GM21825 (cell line): ENCODE measurements at regions not wholly inside any gene's neighbourhood (a gene's known extent, or its start where the extent isn't known, plus 50 kb on each side); places are given as distances from the start of the nearest gene placed in this dataset.
"Not testable (repeated sequence)": the region's sequence is repeated elsewhere in the genome, so short reads cannot be mapped to it uniquely, and the experiment has no call there.

Experiments used
- ATAC-seq: cut with Tn5 transposase; IDR thresholded peaks from one replicate; pipeline ENCODE4 v1.9.1; 2021; ENCODE audit warnings: mild to moderate bottlenecking, moderate library complexity; ENCODE audit not compliant: unreplicated experiment

DNA sequence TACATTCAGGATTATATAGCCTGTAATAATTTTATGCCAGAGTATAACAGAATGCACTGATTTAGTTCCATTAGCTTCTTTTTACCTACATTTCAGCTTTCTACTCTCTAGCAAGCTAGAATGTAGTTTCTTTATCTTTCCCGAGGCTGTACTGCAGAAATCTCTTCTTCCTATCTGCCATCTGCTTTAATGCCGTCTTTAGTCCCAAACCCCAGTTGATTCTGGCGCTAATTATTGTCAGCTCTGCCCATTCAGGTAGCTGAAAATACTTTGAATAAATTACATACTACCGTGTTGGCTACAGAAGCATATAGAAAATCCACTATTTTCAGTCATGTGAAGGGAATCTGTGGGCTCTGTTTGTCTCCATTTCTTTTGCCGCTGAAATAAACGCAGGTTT lies 706.7 kb downstream of the NTRK3 start:
- ATAC-seq = no peak

DNA sequence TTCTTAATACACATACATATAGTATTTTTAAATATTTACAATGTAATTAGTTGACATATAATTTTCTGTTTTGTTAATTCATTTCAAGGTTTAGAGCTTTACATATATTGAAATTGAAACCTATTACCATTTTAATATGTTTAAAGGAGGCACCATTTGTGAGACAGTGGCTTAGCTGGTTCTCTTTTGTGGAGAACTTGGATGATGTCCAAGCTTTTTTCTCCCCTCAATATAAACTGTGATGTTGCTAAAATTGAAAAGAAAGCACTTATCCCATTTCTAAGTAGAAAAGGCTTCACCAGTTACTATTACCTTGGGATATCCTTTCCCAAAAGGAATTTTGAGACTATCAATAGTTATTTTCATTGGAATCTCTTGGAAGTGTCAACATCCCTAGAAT lies 707.2 kb downstream of the NTRK3 start:
- ATAC-seq = no peak

DNA sequence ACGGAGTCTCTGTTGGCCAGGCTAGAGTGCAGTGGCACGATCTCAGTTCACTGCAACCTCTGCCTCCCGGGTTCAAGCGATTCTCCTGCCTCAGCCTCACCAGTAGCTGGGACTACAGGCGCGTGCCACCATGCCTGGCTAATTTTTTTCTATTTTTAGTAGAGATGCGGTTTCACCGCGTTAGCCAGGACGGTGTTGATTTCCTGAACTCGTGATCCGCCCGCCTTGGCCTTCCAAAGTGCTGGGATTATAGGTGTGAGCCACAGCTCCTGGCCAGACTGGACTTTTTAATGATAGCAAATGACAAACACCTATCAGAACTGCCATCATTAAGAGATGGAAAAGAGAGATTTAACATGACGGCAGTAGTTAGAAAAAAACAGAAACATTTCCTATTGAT lies 707.9 kb downstream of the NTRK3 start:
- not testable (repeated sequence) for ATAC-seq

DNA sequence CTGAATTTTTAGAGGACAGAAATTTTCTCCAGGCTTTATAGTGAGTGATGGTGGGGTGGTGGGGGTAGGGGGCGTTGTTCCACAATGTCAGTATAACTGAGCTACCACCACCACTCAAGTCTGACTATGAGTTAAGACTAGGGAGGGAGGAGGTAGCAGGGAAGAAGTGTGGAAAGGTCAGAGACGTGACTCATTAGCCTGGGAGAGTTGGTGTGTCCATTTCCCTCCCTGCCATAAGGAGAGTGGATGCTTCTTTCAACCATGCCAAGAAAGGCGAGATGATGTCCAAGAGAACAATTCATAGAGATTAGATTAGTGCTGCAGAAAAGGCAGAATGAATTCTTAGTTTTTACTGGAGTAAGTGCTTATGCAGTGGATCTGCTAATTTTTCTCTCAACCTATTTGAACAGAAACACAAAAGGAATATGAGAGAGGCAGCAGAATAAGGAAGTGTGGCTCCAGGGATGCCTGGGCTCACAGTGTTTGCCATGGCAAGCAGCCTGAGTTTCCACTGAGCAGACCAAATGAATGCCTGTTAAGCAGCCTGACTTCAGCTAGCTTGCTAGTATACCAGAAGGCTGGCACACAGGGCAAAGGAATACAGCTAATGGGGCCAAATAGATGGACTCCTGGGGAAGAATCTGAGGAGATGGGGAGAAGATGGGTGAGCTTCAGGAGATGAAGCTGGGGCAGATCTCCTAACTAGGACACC lies 708.9 kb downstream of the NTRK3 start:
- no peak for ATAC-seq

DNA sequence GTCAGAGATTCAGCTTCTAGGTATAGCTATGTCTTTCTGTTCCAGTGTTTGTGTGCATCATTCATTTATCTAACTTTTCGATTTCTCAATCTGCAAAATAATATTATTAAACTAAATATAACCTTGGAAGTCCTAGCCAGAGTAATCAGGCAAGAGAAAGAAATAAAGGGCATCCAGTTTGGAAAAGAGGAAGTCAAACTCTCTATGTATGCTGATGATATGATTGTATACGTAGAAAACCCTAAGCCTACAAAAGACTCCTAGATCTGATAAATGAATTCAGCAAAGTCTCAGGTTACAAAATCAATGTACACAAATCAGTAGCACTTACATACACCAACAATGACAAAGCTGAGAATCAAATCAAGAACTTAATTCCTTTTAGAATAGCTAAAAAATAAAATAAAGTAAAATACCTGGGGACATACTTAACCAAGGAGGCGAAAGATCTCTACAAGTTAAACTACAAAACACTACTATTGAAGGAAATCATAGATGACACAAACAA lies 718.2 kb downstream of the NTRK3 start:
- no peak for ATAC-seq

DNA sequence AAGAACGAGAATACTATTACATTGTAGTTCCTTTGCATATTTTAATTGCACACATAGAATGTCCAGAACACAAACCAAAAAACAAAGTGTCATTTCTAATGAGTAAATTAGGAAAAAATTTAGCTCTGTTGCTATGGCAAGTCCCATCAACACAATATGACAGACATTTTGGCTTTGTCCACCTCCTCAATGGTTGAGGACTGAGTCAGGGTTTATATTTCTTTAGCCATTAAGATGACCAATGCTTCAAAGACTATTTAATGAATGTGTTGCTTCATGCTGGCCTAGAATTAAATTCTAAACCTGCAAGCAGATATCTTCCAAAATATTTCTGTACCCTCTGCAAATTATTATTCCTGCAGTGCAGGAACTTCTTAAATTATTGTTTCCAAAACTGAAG lies 719.2 kb downstream of the NTRK3 start:
- no peak for ATAC-seq

DNA sequence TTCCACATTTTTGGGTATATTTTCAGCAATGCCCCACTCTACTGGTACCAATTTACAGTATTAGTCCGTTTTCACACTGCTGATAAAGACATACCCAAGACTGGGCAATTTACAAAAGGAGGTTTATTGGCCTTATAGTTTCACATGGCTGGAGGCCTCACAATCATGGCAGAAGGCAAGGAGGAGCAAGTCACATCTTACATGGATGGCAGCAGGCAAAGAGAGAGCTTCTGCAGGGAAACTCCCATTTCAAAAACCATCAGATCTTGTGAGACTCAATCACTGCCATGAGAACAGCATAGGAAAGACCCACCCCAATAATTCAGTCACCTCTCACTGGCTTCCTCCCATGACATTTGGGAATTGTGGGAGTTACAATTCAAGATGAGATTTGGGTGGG lies 722.9 kb downstream of the NTRK3 start:
- not testable (repeated sequence) for ATAC-seq

DNA sequence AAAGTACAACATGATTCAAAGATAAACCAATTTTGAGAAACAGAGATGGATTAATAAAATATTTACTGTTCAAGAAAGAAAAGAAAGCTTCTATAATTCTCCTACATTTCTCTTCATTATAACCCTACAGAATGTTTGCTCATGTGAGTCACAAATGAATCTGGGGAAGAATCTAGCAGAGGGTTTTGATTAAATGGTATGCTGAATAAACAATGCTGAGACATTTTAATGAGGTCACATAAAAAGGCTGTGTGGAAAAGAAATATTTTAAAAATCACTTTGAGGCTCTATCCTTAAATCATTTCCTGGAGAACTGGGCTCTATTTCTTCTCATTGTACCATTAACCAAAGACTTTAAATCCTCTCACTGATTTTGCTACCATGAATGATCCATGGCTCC lies 727.7 kb downstream of the NTRK3 start:
- ATAC-seq = no peak

DNA sequence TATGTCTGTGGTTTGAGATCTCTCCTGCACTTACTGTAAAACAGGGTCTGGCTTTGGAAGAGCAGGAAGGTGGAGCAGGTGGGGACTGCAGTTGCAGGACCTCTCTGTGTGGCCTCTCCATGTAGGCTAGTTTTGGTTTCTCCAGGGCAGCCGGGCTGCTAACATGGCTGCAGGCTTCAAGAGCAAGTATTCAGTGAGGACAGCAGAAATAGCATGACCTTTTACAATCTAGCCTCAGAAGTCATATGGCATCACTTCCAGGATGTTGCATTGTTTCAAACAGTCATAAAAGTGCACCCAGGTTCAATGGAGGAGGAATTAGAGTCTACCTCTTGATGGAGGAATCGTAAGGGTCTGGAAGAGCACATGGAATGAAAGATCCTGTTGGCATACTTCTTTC lies 728.7 kb downstream of the NTRK3 start:
- no peak for ATAC-seq

DNA sequence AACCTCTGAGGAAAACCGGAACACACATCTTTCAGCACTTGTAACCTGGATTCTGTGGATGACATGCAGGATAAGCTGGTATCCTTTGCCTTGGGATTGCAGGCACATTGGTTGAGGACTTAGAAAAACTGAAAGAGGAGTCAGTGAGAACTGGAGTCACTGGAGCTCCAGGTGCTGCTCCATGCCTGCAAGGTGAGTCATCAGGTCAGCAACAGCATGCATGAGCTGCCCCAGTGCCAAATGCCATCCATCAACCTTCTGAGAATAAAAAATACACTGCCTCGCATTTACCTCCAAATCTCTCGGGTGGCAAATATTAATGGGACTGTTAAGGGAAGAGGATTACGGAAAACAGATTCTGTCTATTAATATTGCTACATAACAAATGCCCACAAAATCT lies 729.1 kb downstream of the NTRK3 start:
- no peak for ATAC-seq

DNA sequence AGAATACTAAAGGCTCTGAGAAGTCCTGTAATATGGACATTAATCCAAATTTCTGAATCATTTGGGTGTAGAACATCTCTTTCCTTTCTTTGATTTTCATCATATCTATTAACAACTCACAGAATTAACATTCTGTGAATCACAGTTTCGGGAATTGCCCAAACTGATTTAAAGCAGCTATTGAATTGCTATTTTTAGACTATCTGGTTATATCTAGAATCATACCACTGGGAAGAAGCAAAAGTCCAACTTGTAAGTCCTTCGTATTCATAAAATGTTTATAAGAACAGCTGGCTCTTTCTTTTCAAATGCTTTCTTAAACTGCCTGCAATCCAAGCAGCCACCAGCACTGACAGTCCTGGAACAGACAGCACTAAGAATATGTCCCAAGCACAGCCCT lies 733.0 kb downstream of the NTRK3 start:
- no peak for ATAC-seq

DNA sequence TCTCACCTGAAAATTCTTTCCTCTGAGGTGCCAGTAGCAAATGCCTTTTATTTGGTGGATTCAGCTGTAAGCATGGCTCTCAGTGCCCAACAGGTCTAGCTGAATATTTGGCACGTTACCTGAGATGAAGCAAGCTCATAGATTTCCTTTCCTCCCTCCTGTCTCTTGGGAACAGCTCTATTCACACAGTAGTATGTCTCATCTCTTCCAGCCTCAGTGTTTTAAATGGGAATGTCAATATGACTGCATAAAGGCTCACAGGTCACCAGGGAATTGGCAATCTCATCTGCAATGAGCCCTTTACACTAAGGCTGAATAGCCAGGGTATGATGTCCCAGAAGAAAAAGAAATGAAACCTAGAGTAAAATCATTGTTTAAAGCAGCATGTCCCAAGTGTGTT lies 733.5 kb downstream of the NTRK3 start:
- no peak for ATAC-seq

DNA sequence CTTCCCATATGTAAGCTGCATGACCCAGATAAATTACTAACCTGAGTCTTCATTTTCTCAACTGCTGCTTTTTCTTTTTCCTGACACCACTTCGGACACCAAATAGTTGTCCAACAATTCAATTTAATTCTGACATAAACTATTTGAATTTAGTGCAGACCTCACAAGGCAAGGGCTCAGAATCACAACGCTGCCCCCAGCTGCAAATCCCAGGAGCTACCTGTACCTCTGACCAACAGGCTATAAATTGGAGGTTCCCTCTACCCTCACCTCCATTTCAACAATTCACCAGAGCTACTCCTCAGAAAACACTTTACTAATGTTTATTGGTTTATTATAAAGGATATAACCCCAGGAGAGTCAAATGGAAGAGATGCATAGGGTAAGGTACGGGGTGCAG lies 737.6 kb downstream of the NTRK3 start:
- ATAC-seq = no peak

DNA sequence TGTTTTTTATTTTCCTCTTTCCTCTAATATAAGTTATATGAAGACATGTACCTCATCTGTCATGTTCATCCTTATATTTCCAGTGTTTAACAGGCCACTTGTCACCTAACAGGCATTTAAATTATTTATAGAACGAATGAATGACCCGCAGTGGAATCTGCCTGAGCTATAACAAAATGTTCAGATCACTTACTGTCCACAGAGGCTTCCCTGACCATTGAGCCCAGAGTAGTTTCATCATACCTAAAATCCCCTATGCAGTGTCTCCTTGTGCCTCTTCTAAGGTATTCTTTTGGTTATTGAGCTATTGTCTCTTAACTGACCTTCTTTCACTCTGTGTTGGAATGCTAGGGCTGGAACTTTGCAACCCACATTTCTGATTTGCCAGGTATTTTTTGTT lies 748.5 kb downstream of the NTRK3 start:
- no peak for ATAC-seq

DNA sequence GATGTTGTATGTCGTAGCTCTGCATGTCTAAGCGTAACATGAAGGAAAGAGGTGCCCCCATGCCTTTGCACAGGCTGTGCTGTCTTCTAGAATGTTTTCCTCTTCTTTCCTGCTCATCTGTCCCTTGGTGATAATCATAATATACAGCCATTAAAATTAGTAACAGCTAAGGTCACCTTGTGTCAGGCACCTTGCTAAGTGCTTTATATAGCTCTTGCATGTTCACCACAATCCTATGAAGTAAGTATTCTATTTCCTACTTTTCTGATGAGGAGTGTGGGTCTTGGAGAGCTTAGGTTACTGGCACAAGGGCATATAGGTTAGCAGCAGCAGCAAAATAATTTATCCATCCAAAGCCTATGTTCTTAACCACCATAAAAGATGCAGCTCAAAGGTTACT lies 754.4 kb downstream of the NTRK3 start:
- no peak for ATAC-seq

DNA sequence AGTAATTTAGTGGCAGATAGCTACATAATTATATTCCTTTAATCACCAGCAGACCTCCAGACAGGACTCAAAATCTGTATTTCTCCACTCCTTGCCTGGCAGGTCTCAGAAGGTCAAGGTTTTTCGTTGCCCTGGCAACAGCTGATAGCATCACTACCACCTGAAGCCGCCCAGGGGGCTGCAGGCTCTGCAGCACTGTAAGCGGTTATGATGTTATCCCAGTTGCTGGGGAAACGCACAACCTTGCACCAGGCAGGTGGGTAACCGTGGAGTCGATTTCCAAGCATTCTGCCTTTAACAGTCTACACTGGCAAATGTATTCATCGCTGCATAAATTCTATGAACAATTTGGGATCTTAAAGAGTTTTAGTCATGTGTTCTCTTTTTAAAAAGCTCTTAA lies 756.3 kb downstream of the NTRK3 start:
- ATAC-seq = no peak

DNA sequence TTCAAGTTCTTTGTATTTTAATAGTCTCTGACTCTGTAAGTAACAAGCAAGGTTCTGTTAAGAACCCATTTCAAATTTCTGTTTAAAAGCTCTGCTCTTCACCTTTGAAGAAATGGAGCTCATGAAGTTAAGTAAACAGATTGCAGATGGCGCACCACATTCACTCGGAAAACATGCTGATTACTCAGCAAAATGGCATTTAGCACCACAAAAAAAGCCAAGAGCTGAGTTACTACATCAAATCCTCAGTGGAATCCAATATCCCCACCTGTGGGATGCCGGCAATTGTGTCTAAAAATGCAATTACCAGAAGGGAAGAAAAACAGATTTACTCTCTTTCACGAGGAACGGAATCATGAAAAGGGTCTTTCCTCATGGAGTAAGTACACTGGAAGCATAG lies 758.0 kb downstream of the NTRK3 start:
- no peak for ATAC-seq

DNA sequence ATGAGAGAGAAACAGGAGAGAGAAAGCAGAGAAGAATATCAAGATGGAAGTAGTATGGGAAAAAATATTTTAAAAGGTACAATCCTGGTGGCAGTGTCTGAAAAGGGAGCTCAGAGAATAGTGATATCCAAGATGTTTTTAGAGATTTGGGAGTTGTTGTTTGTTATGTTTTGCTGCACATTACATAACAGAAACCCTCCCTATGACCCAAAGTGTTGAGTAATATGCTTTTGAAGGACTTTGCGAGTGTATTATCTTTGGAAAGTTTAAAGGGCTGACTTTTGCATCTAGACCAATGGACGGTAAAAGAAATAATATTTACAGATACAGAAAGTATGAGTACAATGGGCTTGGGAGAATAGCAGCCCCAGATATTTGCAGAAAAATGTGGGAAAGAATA lies 759.7 kb downstream of the NTRK3 start:
- no peak for ATAC-seq

DNA sequence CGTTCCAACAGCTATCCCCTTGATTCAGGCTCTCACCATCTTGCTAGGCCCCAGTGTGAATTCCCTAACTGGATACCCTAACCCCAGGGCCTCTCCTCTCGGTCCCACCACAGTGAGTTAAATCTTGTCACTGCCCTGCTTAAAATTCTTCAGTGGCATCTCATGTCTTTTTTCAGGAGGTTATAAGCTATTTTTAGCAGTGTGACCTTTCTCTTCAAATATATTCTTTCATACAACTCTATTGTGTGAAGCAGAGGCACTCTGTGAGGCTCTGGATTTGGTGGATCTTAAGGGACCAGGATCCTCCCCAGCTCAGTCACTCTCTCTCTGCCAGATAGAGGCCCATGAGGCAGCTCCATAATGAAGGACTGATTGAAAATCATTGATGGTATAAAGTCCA lies 760.4 kb downstream of the NTRK3 start:
- no peak for ATAC-seq

DNA sequence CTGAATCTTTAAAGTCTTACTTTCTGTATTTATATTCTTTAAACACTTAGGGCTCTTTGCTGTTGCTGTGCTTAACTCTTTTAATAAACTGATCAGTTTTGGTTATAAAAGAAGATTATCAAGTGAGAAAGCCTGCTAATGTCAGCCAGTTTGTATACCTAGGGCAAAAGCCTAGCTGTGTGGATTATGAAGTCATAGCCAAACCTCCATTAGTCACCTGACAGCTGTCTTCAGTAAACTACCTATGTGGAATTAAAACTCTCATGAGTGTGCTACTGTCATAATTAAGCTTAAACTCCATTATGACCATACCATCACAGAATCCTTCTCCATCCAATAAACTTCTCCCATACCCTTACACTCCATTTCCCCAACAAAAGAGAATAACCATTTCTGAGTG lies 762.7 kb downstream of the NTRK3 start:
- ATAC-seq = no peak

DNA sequence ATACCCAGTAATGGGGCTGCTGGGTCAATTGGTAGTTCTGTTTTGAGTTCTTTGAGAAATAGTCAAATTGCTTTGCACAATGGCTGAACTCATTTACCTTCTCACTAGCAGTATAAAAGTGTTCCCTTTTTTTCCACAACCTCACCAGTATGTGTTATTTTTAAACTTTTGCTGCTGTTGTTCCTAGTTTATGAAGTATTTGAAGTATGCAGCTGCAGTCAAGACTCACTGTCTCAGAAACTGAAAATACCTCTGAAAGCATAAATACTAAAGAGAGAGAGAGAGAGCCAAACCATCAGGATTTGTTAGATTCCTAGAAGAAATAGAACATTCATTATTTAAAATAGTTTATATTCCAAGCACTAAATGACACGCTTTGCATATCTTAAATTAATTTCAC lies 764.2 kb downstream of the NTRK3 start:
- ATAC-seq = no peak

DNA sequence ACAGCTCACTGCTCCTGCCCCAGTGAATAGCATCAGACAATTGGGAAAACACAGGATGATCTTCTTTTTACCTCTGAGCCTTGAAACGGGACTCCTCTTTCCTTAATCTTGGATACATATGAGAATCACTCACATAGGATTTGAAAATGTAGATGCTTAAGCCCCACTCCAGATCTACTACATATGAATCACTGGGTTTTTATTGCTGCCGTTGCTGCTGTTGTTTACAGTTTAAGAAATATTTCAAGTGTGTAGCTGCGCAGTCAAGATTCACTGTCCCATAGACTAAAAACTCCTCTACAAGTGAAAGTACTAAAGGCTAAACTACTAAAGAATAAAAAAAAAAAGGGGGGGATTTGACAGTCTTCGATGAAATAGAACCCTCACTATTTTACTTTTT lies 765.9 kb downstream of the NTRK3 start:
- no peak for ATAC-seq
